ENCODE measurements at regions not wholly inside any gene's neighbourhood (a gene's known extent, or its start where the extent isn't known, plus 50 kb on each side); places are given as distances from the start of the nearest gene placed in this dataset.

- Histone ChIP-seq H3K9me3 (ENCODE audit: control insufficient read depth in 4 of 4, low read length in 3 of 4) (no peaks in the 10 kb centered on the region), H3K36me3 (ENCODE audit: control insufficient read depth in 4 of 4, insufficient read depth in 3 of 4, low read depth in 1 of 4, low read length in 3 of 4) (no peaks in the 10 kb centered on the region), H3K9ac (ENCODE audit: low read depth in 1 of 2, low read length in 2 of 2) (no peak overlapping the region), H3K4me3 (ENCODE audit: low read depth in 1 of 3, low read length in 3 of 3) (no peak overlapping the region), H3K27me3 (ENCODE audit: control insufficient read depth in 4 of 4, insufficient read depth in 4 of 4, low read length in 3 of 4) (no peaks in the 10 kb centered on the region), H3K4me1 (ENCODE audit: control insufficient read depth in 4 of 4, insufficient read depth in 4 of 4, low read length in 3 of 4) (no peaks in the 10 kb centered on the region), H3K27ac (ENCODE audit: low read depth in 1 of 2, low read length in 2 of 2) (no peak overlapping the region)
- TF ChIP-seq FOXA1 (IDR thresholded peaks at IDR 0.05) (no peak), ZBTB33 (IDR thresholded peaks at IDR 0.05) (no peak), FOXA2 (IDR thresholded peaks at IDR 0.05) (no peak), HNF4A (conservative IDR thresholded peaks at IDR 0.05) (no peak), HNF4G (IDR thresholded peaks at IDR 0.05) (no peak), TAF1 (conservative IDR thresholded peaks at IDR 0.05) (no peak), NR2F2 (IDR thresholded peaks at IDR 0.05) (no peak), EGR1 (IDR thresholded peaks at IDR 0.05; ENCODE audit: low read depth in 2 of 2) (no peak), JUND (IDR thresholded peaks at IDR 0.05) (no peak), RAD21 (IDR thresholded peaks at IDR 0.05) (no peak), GABPA (IDR thresholded peaks at IDR 0.05 in 1 of 2, conservative IDR thresholded peaks at IDR 0.05 in 1 of 2) (no peak), ATF3 (IDR thresholded peaks at IDR 0.05) (no peak), YY1 (IDR thresholded peaks at IDR 0.05) (no peak), RXRA (IDR thresholded peaks at IDR 0.05) (no peak), SP1 (IDR thresholded peaks at IDR 0.05) (no peak)
- TF ChIP-seq, protein P1, sequence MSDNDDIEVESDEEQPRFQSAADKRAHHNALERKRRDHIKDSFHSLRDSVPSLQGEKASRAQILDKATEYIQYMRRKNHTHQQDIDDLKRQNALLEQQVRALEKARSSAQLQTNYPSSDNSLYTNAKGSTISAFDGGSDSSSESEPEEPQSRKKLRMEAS (IDR thresholded peaks at IDR 0.05): no peak
- TF ChIP-seq, protein P2, sequence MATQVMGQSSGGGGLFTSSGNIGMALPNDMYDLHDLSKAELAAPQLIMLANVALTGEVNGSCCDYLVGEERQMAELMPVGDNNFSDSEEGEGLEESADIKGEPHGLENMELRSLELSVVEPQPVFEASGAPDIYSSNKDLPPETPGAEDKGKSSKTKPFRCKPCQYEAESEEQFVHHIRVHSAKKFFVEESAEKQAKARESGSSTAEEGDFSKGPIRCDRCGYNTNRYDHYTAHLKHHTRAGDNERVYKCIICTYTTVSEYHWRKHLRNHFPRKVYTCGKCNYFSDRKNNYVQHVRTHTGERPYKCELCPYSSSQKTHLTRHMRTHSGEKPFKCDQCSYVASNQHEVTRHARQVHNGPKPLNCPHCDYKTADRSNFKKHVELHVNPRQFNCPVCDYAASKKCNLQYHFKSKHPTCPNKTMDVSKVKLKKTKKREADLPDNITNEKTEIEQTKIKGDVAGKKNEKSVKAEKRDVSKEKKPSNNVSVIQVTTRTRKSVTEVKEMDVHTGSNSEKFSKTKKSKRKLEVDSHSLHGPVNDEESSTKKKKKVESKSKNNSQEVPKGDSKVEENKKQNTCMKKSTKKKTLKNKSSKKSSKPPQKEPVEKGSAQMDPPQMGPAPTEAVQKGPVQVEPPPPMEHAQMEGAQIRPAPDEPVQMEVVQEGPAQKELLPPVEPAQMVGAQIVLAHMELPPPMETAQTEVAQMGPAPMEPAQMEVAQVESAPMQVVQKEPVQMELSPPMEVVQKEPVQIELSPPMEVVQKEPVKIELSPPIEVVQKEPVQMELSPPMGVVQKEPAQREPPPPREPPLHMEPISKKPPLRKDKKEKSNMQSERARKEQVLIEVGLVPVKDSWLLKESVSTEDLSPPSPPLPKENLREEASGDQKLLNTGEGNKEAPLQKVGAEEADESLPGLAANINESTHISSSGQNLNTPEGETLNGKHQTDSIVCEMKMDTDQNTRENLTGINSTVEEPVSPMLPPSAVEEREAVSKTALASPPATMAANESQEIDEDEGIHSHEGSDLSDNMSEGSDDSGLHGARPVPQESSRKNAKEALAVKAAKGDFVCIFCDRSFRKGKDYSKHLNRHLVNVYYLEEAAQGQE (IDR thresholded peaks at IDR 0.05): no peak
- TF ChIP-seq, protein P3, sequence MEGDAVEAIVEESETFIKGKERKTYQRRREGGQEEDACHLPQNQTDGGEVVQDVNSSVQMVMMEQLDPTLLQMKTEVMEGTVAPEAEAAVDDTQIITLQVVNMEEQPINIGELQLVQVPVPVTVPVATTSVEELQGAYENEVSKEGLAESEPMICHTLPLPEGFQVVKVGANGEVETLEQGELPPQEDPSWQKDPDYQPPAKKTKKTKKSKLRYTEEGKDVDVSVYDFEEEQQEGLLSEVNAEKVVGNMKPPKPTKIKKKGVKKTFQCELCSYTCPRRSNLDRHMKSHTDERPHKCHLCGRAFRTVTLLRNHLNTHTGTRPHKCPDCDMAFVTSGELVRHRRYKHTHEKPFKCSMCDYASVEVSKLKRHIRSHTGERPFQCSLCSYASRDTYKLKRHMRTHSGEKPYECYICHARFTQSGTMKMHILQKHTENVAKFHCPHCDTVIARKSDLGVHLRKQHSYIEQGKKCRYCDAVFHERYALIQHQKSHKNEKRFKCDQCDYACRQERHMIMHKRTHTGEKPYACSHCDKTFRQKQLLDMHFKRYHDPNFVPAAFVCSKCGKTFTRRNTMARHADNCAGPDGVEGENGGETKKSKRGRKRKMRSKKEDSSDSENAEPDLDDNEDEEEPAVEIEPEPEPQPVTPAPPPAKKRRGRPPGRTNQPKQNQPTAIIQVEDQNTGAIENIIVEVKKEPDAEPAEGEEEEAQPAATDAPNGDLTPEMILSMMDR (IDR thresholded peaks at IDR 0.05; ENCODE audit: low read depth, low read length, missing input control): no peak
- no peak for DNase-seq (ENCODE audit: low spot score)
- 26% methylated on average over 2 of the region's 2 CpGs for WGBS
Measured at GRCh38 chr14:47959740-47960139, 284.3 kb upstream of the MDGA2 start.
